NCI-H446 treated with DMSO at 0.1 percent for 48 hours (cell line): ENCODE measurements at regions not wholly inside any gene's neighbourhood (a gene's known extent, or its start where the extent isn't known, plus 50 kb on each side); places are given as distances from the start of the nearest gene placed in this dataset.

ENCODE experiments used
- DNase-seq: peaks from one replicate; lab custom pipeline; 2025; lab: John Stamatoyannopoulos, UW

- no peak for DNase-seq
These were observed 84.9 kb upstream of the GLIS3 start for GRCh38 chr9:4384750-4385149.

- peak; percentile 52 for DNase-seq
These were observed 83.0 kb upstream of the GLIS3 start for GRCh38 chr9:4382722-4383317.

- DNase-seq: no peak
These were observed 81.9 kb upstream of the GLIS3 start for GRCh38 chr9:4381744-4382143.

- DNase-seq: no peak
These were observed 80.5 kb upstream of the GLIS3 start for GRCh38 chr9:4380406-4380805.

- peak; percentile 37 for DNase-seq
These were observed 75.7 kb upstream of the GLIS3 start for GRCh38 chr9:4375424-4376200.

- no peak for DNase-seq
These were observed 71.2 kb upstream of the GLIS3 start for GRCh38 chr9:4371108-4371507.

- DNase-seq: no peak
These were observed 70.6 kb upstream of the GLIS3 start for GRCh38 chr9:4370501-4370900.

GRCh38 chr9:4366591-4367330, 66.9 kb upstream of the GLIS3 start:
- DNase-seq: peak; percentile 98

GRCh38 chr9:4365055-4365454, 65.2 kb upstream of the GLIS3 start:
- DNase-seq: no peak

- no peak for DNase-seq
These were observed 62.4 kb upstream of the GLIS3 start for GRCh38 chr9:4362281-4362680.

GRCh38 chr9:4359016-4359415, 59.1 kb upstream of the GLIS3 start:
- no peak for DNase-seq

- no peak for DNase-seq
These were observed 58.1 kb upstream of the GLIS3 start for GRCh38 chr9:4357929-4358328.

GRCh38 chr9:4356306-4356705, 56.4 kb upstream of the GLIS3 start:
- DNase-seq: no peak

GRCh38 chr9:4353236-4353635, 53.4 kb upstream of the GLIS3 start:
- no peak for DNase-seq

GRCh38 chr9:4349816-4350418, 50.0 kb upstream of the GLIS3 start:
- DNase-seq: no peak
